Bone marrow (tissue), 2 donors: ENCODE measurements at regions not wholly inside any gene's neighbourhood (a gene's known extent, or its start where the extent isn't known, plus 50 kb on each side); places are given as distances from the start of the nearest gene placed in this dataset.
A peak's percentile ranks its signal among the peaks of the same experiment; 100 is the strongest.
"Not testable (repeated sequence)": the region's sequence is repeated elsewhere in the genome, so short reads cannot be mapped to it uniquely, and the experiment has no call there.

ENCODE experiments used
- DNase-seq, 2 donors: peaks; one replicate each; lab custom pipeline; 2025; lab: John Stamatoyannopoulos, UW

- no peak for DNase-seq
Observed at GRCh38 chr18:38670486-38670885, 1104.9 kb upstream of the CELF4 start.

- DNase-seq, result no peak
Observed at GRCh38 chr18:38664929-38665328, 1099.3 kb upstream of the CELF4 start.

- DNase-seq, result no peak
Observed at GRCh38 chr18:38663682-38664081, 1098.1 kb upstream of the CELF4 start.

- peak in 1 of 2 donors; percentile 9 for DNase-seq
Observed at GRCh38 chr18:38663270-38663669, 1097.7 kb upstream of the CELF4 start.

- DNase-seq, result no peak
Observed at GRCh38 chr18:38654946-38655345, 1089.3 kb upstream of the CELF4 start.

GRCh38 chr18:38651736-38652135 lies 1086.1 kb upstream of the CELF4 start:
- no peak for DNase-seq

- no peak for DNase-seq
Observed at GRCh38 chr18:38648179-38648578, 1082.6 kb upstream of the CELF4 start.

- DNase-seq, result peak in 1 of 2 donors; percentile 40
Observed at GRCh38 chr18:38646296-38646695, 1080.7 kb upstream of the CELF4 start.

- DNase-seq, result peak in 1 of 2 donors; percentile 43
Observed at GRCh38 chr18:38644875-38645641, 1079.5 kb upstream of the CELF4 start.

- no peak for DNase-seq
Observed at GRCh38 chr18:38642711-38643110, 1077.1 kb upstream of the CELF4 start.

- not testable (repeated sequence) for DNase-seq
Observed at GRCh38 chr18:38639700-38640099, 1074.1 kb upstream of the CELF4 start.

GRCh38 chr18:38635709-38636430 lies 1070.3 kb upstream of the CELF4 start:
- DNase-seq, result no peak

GRCh38 chr18:38634117-38634516 lies 1068.5 kb upstream of the CELF4 start:
- DNase-seq, result no peak

- DNase-seq, result no peak
Observed at GRCh38 chr18:38633333-38633732, 1067.7 kb upstream of the CELF4 start.

GRCh38 chr18:38619129-38619528 lies 1053.5 kb upstream of the CELF4 start:
- peak in 1 of 2 donors; percentile 63 for DNase-seq

- DNase-seq, result no peak
Observed at GRCh38 chr18:38616306-38616705, 1050.7 kb upstream of the CELF4 start.

- no peak for DNase-seq
Observed at GRCh38 chr18:38612904-38613303, 1047.3 kb upstream of the CELF4 start.

GRCh38 chr18:38611036-38611964 lies 1045.7 kb upstream of the CELF4 start:
- DNase-seq, result peak in 1 of 2 donors; percentile 9

- no peak for DNase-seq
Observed at GRCh38 chr18:38606841-38607240, 1041.2 kb upstream of the CELF4 start.

- DNase-seq, result peak in 1 of 2 donors; percentile 59
Observed at GRCh38 chr18:38602341-38602740, 1036.7 kb upstream of the CELF4 start.

- no peak for DNase-seq
Observed at GRCh38 chr18:38587571-38587970, 1022.0 kb upstream of the CELF4 start.

GRCh38 chr18:38586327-38586726 lies 1020.7 kb upstream of the CELF4 start:
- DNase-seq, result no peak
